GM23338 (cell line): ENCODE measurements at regions not wholly inside any gene's neighbourhood (a gene's known extent, or its start where the extent isn't known, plus 50 kb on each side); places are given as distances from the start of the nearest gene placed in this dataset.

Experiments used
- ATAC-seq: fragments of 200-7000 bp; cut with Tn5 transposase; 3 replicates; pipeline ENCODE4 v1.9.1; 2020
- DNase-seq: peaks from one replicate; pipeline ENCODE4 v3.0.0-alpha.2; 2015; ENCODE audit warnings: low spot score
- H2AFZ ChIP-seq: fragments of 200-600 bp; sonication (generic); 2 replicates; pipeline ENCODE4 v1.8.0; 2016; ENCODE audit warnings: antibody characterized with exemption, mild to moderate bottlenecking, moderate library complexity
- H3F3A ChIP-seq: fragments of 200-600 bp; sonication (generic); replicated peaks from 2 replicates; pipeline ENCODE4 v1.8.0; 2017; ENCODE audit warnings: antibody characterized with exemption, mixed run types, low read depth
- H3K27ac ChIP-seq: fragments of 200-600 bp; sonication (generic); 2 replicates; pipeline ENCODE4 v1.6.1; 2016; ENCODE audit warnings: low read depth
- H3K27me3 ChIP-seq: fragments of 200-600 bp; sonication (generic); 2 replicates; pipeline ENCODE4 v1.8.0; 2016; ENCODE audit warnings: mild to moderate bottlenecking, mixed run types, moderate library complexity; ENCODE audit not compliant: insufficient read depth
- H3K36me3 ChIP-seq: fragments of 200-600 bp; sonication (generic); 2 replicates; pipeline ENCODE4 v1.8.0; 2016; ENCODE audit warnings: mild to moderate bottlenecking; ENCODE audit not compliant: insufficient read depth
- H3K4me1 ChIP-seq: fragments of 200-600 bp; sonication (generic); 2 replicates; pipeline ENCODE4 v1.8.0; 2016; ENCODE audit warnings: mild to moderate bottlenecking, moderate library complexity; ENCODE audit not compliant: insufficient read depth
- H3K4me2 ChIP-seq: fragments of 200-600 bp; sonication (generic); 2 replicates; pipeline ENCODE4 v1.7.1; 2017; ENCODE audit warnings: mixed run types
- H3K4me3 ChIP-seq: fragments of 200-600 bp; sonication (generic); 2 replicates; pipeline ENCODE4 v1.6.1; 2016; ENCODE audit warnings: mixed run types
- H3K79me2 ChIP-seq: fragments of 200-600 bp; sonication (generic); replicated peaks from 2 replicates; pipeline ENCODE4 v1.8.0; 2017; ENCODE audit warnings: mild to moderate bottlenecking; ENCODE audit not compliant: insufficient read depth
- H3K9me2 ChIP-seq: fragments of 200-600 bp; sonication (generic); 2 replicates; pipeline ENCODE4 v1.8.0; 2017; ENCODE audit not compliant: insufficient read depth
- H4K20me1 ChIP-seq: fragments of 200-600 bp; sonication (generic); replicated peaks from 2 replicates; pipeline ENCODE4 v1.8.0; 2017; ENCODE audit warnings: mild to moderate bottlenecking; ENCODE audit not compliant: insufficient read depth
- H3K27ac Mint-ChIP-seq: 2 replicates; pipeline ENCODE4 v1.8.0; 2020; ENCODE audit warnings: inconsistent platforms, mild to moderate bottlenecking, moderate library complexity, mixed read lengths
- H3K27me3 Mint-ChIP-seq: 3 replicates; pipeline ENCODE4 v1.8.0; 2022; ENCODE audit warnings: low read depth, mild to moderate bottlenecking, moderate library complexity, mixed read lengths, inconsistent platforms; ENCODE audit not compliant: insufficient read depth, poor library complexity
- H3K36me3 Mint-ChIP-seq: 3 replicates; pipeline ENCODE4 v1.8.0; 2021; ENCODE audit warnings: low read depth, mild to moderate bottlenecking, inconsistent platforms, moderate library complexity, mixed read lengths
- H3K4me1 Mint-ChIP-seq: 3 replicates; pipeline ENCODE4 v1.8.0; 2020; ENCODE audit warnings: mild to moderate bottlenecking, inconsistent platforms, mixed read lengths
- H3K4me3 Mint-ChIP-seq: 3 replicates; pipeline ENCODE4 v1.8.0; 2021; ENCODE audit warnings: moderate library complexity, mild to moderate bottlenecking, inconsistent platforms, mixed read lengths
- H3K9me3 Mint-ChIP-seq: 3 replicates; pipeline ENCODE4 v1.8.0; 2020; ENCODE audit warnings: moderate library complexity, mild to moderate bottlenecking, inconsistent platforms, mixed read lengths
- CREB1 ChIP-seq: fragments of 250-450 bp; sonication (Bioruptor Pico); IDR thresholded peaks from 2 replicates; pipeline ENCODE4 v1.5.0; 2020; ENCODE audit warnings: low read depth, mild to moderate bottlenecking, moderate library complexity
- EZH2 ChIP-seq: fragments of 200-600 bp; sonication (generic); IDR thresholded peaks from one replicate; pipeline ENCODE4 v1.8.0; 2017; ENCODE audit warnings: antibody characterized with exemption, mild to moderate bottlenecking, low read depth; ENCODE audit not compliant: unreplicated experiment
- EZH2phosphoT487 ChIP-seq: fragments of 200-600 bp; sonication (generic); IDR thresholded peaks from one replicate; pipeline ENCODE4 v1.8.1; 2018; ENCODE audit warnings: antibody characterized with exemption; ENCODE audit not compliant: unreplicated experiment
- JUNB ChIP-seq: IDR thresholded peaks from one replicate; pipeline ENCODE4 v1.6.1; 2016; ENCODE audit warnings: antibody characterized with exemption; ENCODE audit not compliant: unreplicated experiment
- NANOG ChIP-seq: IDR thresholded peaks from 2 replicates; pipeline ENCODE4 v1.6.1; 2016; ENCODE audit warnings: antibody characterized with exemption, borderline replicate concordance
- POLR2AphosphoS5 ChIP-seq: IDR thresholded peaks from 2 replicates; pipeline ENCODE4 v1.6.1; 2016; ENCODE audit warnings: antibody characterized with exemption, low read depth
- STAT1 ChIP-seq: IDR thresholded peaks from one replicate; pipeline ENCODE4 v1.6.1; 2016; ENCODE audit warnings: antibody characterized with exemption; ENCODE audit not compliant: unreplicated experiment
- ZNF331 ChIP-seq: fragments of 250-450 bp; sonication (Bioruptor Pico); IDR thresholded peaks from 2 replicates; pipeline ENCODE4 v1.5.0; 2020; ENCODE audit warnings: low read depth, mild to moderate bottlenecking, moderate library complexity
- TF ChIP-seq, protein P1 (sequence below): IDR thresholded peaks from 2 replicates; pipeline ENCODE4 v1.6.1; 2016; ENCODE audit warnings: antibody characterized with exemption
- TF ChIP-seq, protein P2 (sequence below), 2 experiments: fragments of 200-600 bp in 1 of 2; sonication (generic) in 1 of 2; conservative IDR thresholded peaks; 2 replicates each; pipeline versions ENCODE4 v1.5.1 to v1.6.1; 2016 to 2017; ENCODE audit warnings: antibody characterized with exemption in 2 of 2, low read depth in 2 of 2, mild to moderate bottlenecking in 2 of 2, moderate library complexity in 1 of 2
- TF ChIP-seq, protein P3 (sequence below): IDR thresholded peaks from one replicate; pipeline ENCODE4 v1.6.1; 2018; ENCODE audit warnings: antibody characterized with exemption; ENCODE audit not compliant: unreplicated experiment

DNA sequence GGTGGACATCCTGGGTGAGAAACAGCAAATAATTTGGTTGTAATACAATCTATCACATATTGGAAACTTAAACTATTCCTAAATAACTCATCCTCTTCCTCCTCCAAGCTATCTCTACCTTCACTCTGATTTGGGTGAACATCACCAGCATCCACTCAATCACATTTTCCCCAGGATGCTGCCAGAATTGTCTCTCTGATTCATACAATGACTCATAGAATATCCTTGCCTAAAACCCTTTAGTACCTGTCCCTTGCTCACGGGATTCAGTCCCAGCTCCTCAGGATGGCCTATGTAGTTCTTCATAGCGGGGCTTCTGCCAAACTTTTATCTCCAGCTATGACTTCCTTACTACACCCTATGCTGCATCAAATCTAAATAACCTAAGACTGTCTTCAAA is 146.8 kb downstream of the EMP1 start:
- Histone ChIP-seq H3K4me1 (no peaks in the 10 kb centered on the region), H3K4me3 (no peak overlapping the region), H3K36me3 (no peaks in the 10 kb centered on the region), H3K79me2 (no peaks in the 10 kb centered on the region), H3K4me2 (no peak overlapping the region), H2AFZ (no peak overlapping the region), H3F3A (no peaks in the 10 kb centered on the region), H3K27me3 (no peaks in the 10 kb centered on the region), H3K27ac (no peak overlapping the region), H3K9me2 (peaks cover 6% of the 10 kb centered on the region), H4K20me1 (no peaks in the 10 kb centered on the region)
- TF ChIP-seq CREB1 (CRISPR knock-in tag) = no peak
- TF ChIP-seq, protein P1, sequence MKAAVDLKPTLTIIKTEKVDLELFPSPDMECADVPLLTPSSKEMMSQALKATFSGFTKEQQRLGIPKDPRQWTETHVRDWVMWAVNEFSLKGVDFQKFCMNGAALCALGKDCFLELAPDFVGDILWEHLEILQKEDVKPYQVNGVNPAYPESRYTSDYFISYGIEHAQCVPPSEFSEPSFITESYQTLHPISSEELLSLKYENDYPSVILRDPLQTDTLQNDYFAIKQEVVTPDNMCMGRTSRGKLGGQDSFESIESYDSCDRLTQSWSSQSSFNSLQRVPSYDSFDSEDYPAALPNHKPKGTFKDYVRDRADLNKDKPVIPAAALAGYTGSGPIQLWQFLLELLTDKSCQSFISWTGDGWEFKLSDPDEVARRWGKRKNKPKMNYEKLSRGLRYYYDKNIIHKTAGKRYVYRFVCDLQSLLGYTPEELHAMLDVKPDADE = no peak
- TF ChIP-seq POLR2AphosphoS5 = no peak
- TF ChIP-seq ZNF331 (CRISPR knock-in tag) = no peak
- no peak for TF ChIP-seq JUNB
- Mint-ChIP-seq H3K4me1 (no peaks in the 10 kb centered on the region), H3K27me3 (peaks cover 4% of the 10 kb centered on the region), H3K27ac (no peak overlapping the region), H3K9me3 (no peaks in the 10 kb centered on the region), H3K4me3 (no peak overlapping the region), H3K36me3 (no peaks in the 10 kb centered on the region; the same call in 2 of the 3 replicates)
- DNase-seq (no peak), ATAC-seq (no peak)

DNA sequence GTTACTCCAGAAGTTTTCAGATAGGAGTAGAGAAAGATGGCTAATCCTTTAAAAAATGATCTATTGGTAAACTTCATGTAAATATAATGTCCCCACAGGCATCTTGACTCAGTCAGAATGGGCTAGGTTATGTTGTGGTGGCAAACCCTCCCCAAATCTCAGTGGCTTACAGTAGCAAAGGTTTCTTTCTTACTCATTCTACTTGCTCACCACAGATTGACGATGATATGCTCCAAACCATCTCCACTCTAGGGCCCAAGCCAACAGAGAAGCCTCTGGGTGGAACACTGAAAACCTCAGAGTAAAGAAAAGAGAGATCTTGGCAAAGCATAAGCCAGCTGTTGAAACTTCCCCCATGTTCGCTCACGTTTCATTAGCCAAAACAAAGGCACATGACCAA is 146.4 kb downstream of the EMP1 start:
- ATAC-seq (no peak), DNase-seq (no peak)
- no peaks in the 10 kb centered on the region for H3K36me3 ChIP-seq
- H3K27ac ChIP-seq = no peak overlapping the region
- H4K20me1 ChIP-seq = no peaks in the 10 kb centered on the region
- peaks cover 6% of the 10 kb centered on the region for H3K9me2 ChIP-seq
- H3K79me2 ChIP-seq = no peaks in the 10 kb centered on the region
- no peak overlapping the region for H3K4me3 ChIP-seq
- Mint-ChIP-seq H3K36me3 (no peaks in the 10 kb centered on the region; the same call in 2 of the 3 replicates), H3K27ac (no peak overlapping the region), H3K4me1 (no peaks in the 10 kb centered on the region), H3K27me3 (peaks cover 4% of the 10 kb centered on the region), H3K9me3 (no peaks in the 10 kb centered on the region), H3K4me3 (no peak overlapping the region)
- no peak overlapping the region for H2AFZ ChIP-seq
- no peak overlapping the region for H3K4me2 ChIP-seq
- no peaks in the 10 kb centered on the region for H3K27me3 ChIP-seq
- H3F3A ChIP-seq = no peaks in the 10 kb centered on the region
- no peaks in the 10 kb centered on the region for H3K4me1 ChIP-seq
- TF ChIP-seq, protein P2, sequence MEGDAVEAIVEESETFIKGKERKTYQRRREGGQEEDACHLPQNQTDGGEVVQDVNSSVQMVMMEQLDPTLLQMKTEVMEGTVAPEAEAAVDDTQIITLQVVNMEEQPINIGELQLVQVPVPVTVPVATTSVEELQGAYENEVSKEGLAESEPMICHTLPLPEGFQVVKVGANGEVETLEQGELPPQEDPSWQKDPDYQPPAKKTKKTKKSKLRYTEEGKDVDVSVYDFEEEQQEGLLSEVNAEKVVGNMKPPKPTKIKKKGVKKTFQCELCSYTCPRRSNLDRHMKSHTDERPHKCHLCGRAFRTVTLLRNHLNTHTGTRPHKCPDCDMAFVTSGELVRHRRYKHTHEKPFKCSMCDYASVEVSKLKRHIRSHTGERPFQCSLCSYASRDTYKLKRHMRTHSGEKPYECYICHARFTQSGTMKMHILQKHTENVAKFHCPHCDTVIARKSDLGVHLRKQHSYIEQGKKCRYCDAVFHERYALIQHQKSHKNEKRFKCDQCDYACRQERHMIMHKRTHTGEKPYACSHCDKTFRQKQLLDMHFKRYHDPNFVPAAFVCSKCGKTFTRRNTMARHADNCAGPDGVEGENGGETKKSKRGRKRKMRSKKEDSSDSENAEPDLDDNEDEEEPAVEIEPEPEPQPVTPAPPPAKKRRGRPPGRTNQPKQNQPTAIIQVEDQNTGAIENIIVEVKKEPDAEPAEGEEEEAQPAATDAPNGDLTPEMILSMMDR (conservative IDR thresholded peaks at IDR 0.05; ENCODE audit: low read depth in 2 of 2) = no peak
- no peak for TF ChIP-seq JUNB
- no peak for TF ChIP-seq STAT1
- TF ChIP-seq NANOG = no peak
- TF ChIP-seq EZH2 = no peak
- TF ChIP-seq, protein P1 = no peak
- no peak for TF ChIP-seq EZH2phosphoT487
- TF ChIP-seq CREB1 (CRISPR knock-in tag) = no peak
- no peak for TF ChIP-seq ZNF331 (CRISPR knock-in tag)
- TF ChIP-seq, protein P3, sequence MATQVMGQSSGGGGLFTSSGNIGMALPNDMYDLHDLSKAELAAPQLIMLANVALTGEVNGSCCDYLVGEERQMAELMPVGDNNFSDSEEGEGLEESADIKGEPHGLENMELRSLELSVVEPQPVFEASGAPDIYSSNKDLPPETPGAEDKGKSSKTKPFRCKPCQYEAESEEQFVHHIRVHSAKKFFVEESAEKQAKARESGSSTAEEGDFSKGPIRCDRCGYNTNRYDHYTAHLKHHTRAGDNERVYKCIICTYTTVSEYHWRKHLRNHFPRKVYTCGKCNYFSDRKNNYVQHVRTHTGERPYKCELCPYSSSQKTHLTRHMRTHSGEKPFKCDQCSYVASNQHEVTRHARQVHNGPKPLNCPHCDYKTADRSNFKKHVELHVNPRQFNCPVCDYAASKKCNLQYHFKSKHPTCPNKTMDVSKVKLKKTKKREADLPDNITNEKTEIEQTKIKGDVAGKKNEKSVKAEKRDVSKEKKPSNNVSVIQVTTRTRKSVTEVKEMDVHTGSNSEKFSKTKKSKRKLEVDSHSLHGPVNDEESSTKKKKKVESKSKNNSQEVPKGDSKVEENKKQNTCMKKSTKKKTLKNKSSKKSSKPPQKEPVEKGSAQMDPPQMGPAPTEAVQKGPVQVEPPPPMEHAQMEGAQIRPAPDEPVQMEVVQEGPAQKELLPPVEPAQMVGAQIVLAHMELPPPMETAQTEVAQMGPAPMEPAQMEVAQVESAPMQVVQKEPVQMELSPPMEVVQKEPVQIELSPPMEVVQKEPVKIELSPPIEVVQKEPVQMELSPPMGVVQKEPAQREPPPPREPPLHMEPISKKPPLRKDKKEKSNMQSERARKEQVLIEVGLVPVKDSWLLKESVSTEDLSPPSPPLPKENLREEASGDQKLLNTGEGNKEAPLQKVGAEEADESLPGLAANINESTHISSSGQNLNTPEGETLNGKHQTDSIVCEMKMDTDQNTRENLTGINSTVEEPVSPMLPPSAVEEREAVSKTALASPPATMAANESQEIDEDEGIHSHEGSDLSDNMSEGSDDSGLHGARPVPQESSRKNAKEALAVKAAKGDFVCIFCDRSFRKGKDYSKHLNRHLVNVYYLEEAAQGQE = no peak
- no peak for TF ChIP-seq POLR2AphosphoS5
